ENCODE measurements at regions not wholly inside any gene's neighbourhood (a gene's known extent, or its start where the extent isn't known, plus 50 kb on each side); places are given as distances from the start of the nearest gene placed in this dataset.

DNA sequence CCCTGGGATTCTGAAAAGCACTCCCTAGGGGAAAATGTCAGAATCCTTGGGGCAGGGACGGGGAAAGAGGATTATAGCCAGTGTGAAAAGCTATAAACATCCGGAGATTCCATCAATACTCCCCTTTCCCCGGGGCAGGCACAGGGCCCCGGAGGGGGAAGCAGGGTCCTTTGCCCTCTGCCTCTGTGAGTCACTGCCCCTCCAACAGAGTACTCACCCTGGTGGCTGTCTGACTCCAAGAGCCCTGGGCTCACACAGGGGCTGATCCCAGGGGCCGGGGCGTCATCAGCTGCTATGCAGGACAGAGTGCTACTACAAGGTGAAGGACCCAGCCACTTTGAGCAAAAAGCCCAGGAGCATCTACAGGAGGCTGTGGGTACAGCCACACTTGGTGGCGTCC lies 133.0 kb upstream of the PRR20G start:
- H3K27ac ChIP-seq: no peak overlapping the region
- WGBS, 2 donors (ENCODE audit: low coverage in 1 of 2): 33 to 37% methylated on average over 2 of the region's 7 CpGs
- no peaks in the 10 kb centered on the region for H3K36me3 ChIP-seq
- H3K4me1 ChIP-seq: no peaks in the 10 kb centered on the region
- no peak for TF ChIP-seq EP300 (IDR thresholded peaks at IDR 0.05)
- no peak for TF ChIP-seq POLR2A (IDR thresholded peaks at IDR 0.05)
- TF ChIP-seq, protein P1, sequence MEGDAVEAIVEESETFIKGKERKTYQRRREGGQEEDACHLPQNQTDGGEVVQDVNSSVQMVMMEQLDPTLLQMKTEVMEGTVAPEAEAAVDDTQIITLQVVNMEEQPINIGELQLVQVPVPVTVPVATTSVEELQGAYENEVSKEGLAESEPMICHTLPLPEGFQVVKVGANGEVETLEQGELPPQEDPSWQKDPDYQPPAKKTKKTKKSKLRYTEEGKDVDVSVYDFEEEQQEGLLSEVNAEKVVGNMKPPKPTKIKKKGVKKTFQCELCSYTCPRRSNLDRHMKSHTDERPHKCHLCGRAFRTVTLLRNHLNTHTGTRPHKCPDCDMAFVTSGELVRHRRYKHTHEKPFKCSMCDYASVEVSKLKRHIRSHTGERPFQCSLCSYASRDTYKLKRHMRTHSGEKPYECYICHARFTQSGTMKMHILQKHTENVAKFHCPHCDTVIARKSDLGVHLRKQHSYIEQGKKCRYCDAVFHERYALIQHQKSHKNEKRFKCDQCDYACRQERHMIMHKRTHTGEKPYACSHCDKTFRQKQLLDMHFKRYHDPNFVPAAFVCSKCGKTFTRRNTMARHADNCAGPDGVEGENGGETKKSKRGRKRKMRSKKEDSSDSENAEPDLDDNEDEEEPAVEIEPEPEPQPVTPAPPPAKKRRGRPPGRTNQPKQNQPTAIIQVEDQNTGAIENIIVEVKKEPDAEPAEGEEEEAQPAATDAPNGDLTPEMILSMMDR (IDR thresholded peaks at IDR 0.05): no peak
- no peak for TF ChIP-seq POLR2AphosphoS5 (IDR thresholded peaks at IDR 0.05)
- H3K27me3 ChIP-seq: peaks cover 85% of the 10 kb centered on the region
- no peaks in the 10 kb centered on the region for H3K9me3 ChIP-seq
- no peak overlapping the region for H3K4me3 ChIP-seq
- no peak for ATAC-seq

DNA sequence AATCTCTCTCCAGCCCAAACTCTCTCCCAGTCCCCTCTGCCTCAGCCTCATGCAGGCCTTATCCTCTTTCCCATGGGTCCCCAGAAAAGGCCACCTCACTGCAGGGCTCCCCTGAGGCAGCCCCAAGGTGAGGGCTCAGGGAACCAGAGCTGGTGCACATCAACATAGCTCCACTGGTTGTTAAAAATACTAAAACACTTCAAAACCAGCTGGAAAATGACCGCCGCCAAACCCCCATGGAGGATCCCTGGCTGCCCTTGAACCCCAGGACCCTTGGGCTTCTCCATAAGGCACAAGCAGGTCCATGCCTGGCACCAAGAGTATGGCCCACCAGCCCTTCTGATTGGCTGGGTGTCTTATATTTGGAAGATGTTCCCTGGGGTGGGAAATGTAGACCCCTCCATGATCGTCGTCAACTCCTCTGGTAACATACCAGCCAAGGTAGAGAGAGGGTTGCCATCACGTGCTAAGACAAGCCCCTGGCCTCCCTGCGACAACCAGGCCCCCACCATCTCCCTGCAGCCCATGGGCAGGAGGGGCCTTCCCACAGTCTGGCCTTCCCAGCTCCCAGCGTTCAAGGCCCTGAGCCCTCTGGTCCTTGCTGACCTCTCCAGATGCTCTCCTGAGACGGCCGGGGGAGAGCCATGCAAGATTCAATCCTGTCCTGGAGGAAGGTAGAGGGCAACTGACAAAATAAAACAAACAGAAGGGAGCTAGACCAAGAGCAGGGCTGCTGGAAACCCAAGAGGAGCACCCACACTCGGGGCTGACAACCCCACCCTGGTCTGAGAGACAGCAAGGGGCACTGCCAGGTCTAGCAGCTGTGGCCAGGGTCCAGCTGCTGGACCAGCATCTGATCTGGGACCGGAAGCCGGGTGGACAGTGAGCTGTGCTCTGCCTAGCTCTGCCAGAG lies 132.1 kb upstream of the PRR20G start:
- no peaks in the 10 kb centered on the region for H3K4me1 ChIP-seq
- peaks cover 83% of the 10 kb centered on the region for H3K27me3 ChIP-seq
- H3K27ac ChIP-seq: no peak overlapping the region
- ATAC-seq: no peak
- H3K4me3 ChIP-seq: no peak overlapping the region
- no peaks in the 10 kb centered on the region for H3K36me3 ChIP-seq
- 100% methylated on average over 1 of the region's 12 CpGs; no CpG with 5 or more reads in 1 of the 2 donors for WGBS, 2 donors (ENCODE audit: low coverage in 1 of 2)
- H3K9me3 ChIP-seq: no peaks in the 10 kb centered on the region
- TF ChIP-seq EP300 (IDR thresholded peaks at IDR 0.05) (no peak), POLR2AphosphoS5 (IDR thresholded peaks at IDR 0.05) (no peak), POLR2A (IDR thresholded peaks at IDR 0.05) (no peak)
- TF ChIP-seq, protein P1 (IDR thresholded peaks at IDR 0.05): no peak

DNA sequence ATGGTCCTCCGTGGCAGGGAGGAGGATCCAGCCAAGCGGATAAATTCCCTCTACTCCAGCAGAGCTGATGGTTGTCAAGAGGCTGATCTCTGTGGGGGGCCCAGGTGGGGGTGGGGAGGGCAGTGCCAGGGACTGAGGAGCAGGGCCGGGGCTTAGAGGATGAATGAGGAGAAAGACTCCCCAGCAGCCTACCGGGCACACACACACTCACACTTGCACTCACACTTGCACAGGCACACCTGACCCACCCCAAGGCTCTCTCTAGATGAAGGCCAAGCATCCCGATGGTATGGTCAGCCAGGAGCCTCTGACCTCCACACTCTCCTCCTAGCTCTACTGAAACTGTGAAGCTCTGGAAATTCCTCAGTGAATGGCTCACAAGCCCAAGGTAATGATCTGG lies 131.3 kb upstream of the PRR20G start:
- Histone ChIP-seq H3K36me3 (no peaks in the 10 kb centered on the region), H3K27ac (no peak overlapping the region), H3K27me3 (peaks cover 83% of the 10 kb centered on the region), H3K9me3 (no peaks in the 10 kb centered on the region), H3K4me1 (no peaks in the 10 kb centered on the region), H3K4me3 (no peak overlapping the region)
- TF ChIP-seq, protein P1 (IDR thresholded peaks at IDR 0.05): no peak
- TF ChIP-seq EP300 (IDR thresholded peaks at IDR 0.05): no peak
- no peak for TF ChIP-seq POLR2A (IDR thresholded peaks at IDR 0.05)
- TF ChIP-seq POLR2AphosphoS5 (IDR thresholded peaks at IDR 0.05): no peak
- 78 to 100% methylated on average over 1 to 4 of the region's 5 CpGs for WGBS, 2 donors (ENCODE audit: low coverage in 1 of 2)
- no peak for ATAC-seq

DNA sequence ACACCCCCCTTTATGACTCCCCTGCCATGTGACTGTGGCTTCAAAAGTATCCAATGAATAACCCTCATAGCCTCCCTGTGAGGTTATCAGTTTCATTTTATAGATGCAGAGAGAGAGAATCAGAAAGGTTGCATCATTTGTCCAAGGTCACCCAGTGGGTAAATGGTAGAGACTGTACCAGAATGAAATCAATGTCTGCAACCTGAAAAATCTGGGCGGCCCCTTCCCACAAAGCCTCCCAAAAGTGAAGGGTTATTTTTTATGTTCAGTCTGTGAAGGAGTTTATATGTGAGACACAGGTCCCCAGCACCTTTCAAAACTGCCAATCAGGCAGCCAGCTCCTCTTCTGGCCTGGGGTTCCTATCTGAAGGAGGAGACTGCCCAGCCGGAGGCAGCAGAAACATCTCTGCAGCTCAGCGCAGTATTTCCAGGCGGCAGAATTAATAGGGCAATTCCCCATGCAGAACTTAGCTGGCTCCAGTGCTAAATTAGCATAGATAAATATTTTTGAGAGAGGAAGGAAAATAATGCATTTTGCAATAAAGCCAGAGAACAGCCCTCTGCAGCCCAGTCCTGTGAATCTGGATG lies 130.8 kb upstream of the PRR20G start:
- H3K27ac ChIP-seq: no peak overlapping the region
- TF ChIP-seq POLR2AphosphoS5 (IDR thresholded peaks at IDR 0.05): no peak
- TF ChIP-seq EP300 (IDR thresholded peaks at IDR 0.05): no peak
- no peak for TF ChIP-seq POLR2A (IDR thresholded peaks at IDR 0.05)
- TF ChIP-seq, protein P1 (IDR thresholded peaks at IDR 0.05): no peak
- ATAC-seq: no peak
- H3K36me3 ChIP-seq: no peaks in the 10 kb centered on the region
- no peak overlapping the region for H3K4me3 ChIP-seq
- no peaks in the 10 kb centered on the region for H3K9me3 ChIP-seq
- H3K27me3 ChIP-seq: peaks cover 83% of the 10 kb centered on the region
- WGBS, 2 donors (ENCODE audit: low coverage in 1 of 2): 80 to 90% methylated on average over 1 to 3 of the region's 4 CpGs
- no peaks in the 10 kb centered on the region for H3K4me1 ChIP-seq

Measured in gastroesophageal sphincter (tissue), 4 donors.